Bone marrow (tissue), 2 donors: ENCODE measurements at regions not wholly inside any gene's neighbourhood (a gene's known extent, or its start where the extent isn't known, plus 50 kb on each side); places are given as distances from the start of the nearest gene placed in this dataset.
"Not testable (repeated sequence)": the region's sequence is repeated elsewhere in the genome, so short reads cannot be mapped to it uniquely, and the experiment has no call there.

Experiments
- DNase-seq, 2 donors: peaks; one replicate each; lab custom pipeline; 2025; lab: John Stamatoyannopoulos, UW

DNA sequence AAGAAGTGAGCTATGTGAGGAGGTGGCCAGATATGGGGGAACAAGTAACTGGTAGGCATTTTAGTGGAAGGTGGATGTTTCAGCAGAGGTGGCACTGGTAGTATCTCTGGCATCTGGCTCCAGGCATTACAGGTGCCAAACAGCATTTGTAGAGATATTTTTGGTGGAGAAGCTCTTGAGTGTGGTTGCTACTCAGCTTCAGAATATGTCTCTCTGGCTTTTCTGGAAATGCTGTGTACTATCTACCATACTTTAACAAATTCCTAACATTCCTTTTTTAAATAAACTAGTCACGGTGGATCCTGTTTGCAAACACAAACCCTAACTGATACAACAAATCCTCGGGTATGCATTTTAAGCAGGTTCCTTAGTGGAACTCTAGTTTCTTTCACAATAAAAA is 128.0 kb downstream of the BARX2 start:
- DNase-seq, result no peak

DNA sequence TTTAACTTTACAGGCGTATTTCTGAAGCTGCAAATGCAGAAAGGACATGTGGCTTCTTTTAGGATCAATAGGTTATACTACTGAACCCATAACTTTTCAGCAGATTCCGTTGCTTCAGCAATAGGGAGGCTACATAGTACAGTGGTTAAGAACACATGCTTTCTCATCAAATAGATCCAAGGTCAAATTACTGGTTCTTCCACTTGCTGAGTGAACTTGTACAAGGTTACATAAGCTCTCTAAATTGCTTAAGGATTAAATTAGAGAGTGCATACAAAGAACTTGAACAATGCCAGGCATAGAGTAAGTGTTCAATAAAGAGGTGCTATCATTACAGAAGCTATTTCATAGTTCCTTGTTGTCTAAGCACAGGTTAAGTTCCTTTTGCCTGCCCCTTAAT is 129.6 kb downstream of the BARX2 start:
- DNase-seq, result no peak

GRCh38 chr11:129508163-129508562 is 132.5 kb downstream of the BARX2 start:
- no peak for DNase-seq

DNA sequence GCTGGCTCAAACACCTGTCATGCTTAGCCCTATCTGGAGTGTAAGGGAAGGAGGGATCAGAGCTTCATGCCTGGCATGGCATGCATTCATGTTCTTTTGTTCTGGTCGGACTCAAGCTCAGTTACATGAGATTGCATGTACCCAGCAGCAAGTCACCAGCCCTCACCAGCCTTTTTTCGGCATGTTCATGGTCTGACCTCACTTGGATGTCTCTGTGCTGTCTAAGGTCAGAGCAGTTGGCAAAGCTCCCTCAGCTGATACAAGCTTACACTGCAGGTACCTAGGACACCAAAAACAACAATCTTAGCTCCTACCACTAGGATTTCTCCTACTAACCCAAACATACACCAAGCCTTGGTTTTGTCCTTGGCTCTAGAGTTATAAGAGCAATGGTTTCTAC is 152.6 kb downstream of the BARX2 start:
- no peak for DNase-seq

DNA sequence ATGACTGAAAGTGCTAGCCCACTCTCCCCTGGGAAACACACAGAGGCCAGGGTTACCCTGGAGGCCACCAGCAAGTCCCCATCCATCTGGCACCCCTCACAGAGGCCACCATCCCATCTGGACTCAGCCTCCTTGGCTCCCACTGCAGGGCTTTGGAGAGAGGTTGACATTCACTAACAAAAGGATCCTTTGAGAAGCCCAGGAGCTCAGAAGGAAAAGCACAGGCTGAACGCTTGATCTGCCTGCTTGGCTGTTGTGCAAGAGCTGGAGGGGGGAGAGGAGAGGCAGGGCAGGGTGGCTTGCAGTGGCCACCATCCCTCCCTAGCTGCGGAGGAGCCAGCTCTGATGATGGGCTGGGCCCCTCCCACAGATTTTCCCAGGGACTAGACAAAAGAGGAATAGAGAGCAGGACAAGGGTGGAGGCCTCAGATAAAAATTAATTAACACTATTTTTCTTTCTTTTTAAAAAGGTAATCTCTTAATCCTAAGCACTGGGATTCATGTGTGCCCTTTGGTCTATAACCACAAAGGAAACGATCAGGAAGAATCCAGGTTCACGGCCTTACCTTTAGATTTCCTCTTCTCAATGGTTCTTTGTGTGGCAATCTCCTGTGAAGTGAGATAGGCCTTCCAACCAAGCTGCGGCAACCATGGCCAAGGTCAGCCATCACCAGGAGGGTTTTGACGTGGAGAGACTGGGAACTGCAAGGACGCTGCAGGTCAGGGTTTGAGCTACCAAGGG is 154.7 kb downstream of the BARX2 start:
- DNase-seq, result no peak

DNA sequence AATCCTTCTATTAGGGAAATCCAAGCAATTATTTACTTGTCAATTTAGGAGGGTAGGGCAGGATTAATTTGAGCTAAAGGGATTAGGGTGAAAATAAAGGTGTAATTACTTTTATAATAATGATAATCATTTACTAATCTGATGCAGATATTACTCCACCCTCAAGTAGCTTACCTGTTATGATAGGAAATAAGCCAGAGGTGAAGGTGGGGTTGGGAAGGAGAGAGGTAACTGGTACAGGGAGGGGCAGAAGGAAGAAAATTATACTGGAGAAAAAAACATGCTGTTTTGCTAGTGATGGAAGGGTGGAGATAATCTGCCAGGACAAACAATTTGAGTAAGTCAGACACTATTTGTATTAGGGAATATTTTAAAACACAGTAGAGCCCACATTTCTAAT is 157.7 kb downstream of the BARX2 start:
- DNase-seq, result no peak

GRCh38 chr11:129536338-129536737 is 160.7 kb downstream of the BARX2 start:
- no peak for DNase-seq

DNA sequence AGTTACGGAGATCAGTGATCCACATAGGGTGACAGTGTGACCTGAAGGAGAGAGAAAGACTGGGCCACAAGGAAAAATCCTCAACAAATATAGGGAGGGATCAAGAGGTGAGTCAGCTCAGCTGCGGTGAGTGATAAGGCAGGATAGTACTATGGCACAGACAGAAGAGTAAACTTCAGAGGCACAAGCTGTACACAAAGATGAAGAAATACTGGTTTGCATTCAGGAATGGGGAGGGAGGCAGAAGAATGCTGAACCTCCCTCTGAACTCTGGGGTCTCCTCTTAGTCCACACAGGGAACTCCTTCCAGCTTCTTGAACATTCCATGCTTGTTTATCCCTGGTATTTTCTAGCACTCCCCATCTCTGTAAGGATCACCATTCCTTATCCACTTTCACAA is 162.7 kb downstream of the BARX2 start:
- DNase-seq, result no peak

DNA sequence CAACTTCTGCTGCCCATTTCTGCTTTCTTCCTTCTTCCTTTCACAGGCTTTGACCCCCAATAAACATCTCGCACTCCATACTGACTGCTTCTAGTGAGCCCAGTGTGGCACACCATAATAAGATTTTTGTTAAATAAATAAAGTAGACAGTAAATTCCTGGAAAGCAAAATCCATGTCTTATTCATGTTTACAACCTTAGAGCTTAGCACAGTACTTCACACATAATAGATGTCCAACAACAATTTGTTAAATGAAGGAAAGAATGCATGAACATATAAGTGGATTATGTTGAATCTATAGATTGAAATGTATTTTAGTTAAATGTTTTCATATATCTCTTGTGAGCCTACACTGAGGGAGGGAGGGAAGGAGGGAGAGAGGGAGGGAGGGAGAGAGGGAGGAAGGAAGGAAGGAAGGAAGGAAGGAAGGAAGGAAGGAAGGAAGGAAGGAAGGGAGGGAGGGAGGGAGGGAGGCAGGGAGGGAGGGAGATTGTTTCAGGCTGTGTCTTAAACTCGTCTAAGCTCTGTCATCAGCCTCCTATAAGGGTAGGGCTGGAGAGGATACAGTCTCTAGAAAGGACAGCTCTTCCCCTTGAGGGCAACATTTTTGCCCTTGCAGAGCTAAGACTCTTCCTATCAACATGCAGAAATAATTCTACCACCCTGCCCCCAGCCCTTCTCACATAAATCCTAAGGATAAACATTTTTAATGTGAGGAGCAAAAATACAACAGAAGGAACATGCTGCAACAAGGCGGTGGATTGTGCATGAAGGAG is 168.1 kb downstream of the BARX2 start:
- no peak for DNase-seq

DNA sequence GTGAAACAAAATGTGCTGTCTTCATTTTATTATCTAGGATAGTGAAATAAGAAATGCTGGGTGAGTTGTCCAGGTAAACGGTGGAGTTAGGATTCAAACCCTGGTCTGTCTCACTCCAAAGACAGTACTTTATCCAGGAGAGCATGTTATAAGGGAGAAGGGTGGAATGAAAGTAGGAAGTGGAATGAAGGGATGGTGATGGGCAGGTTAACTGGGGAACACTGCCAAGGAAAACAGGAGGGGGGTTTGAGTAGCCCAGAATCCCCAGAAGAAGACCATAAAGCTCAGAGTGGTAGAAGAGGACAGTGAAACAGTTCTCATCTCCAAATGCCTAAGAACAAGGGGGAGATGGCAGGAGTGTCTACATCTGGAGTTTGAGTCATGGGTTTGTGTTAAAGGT is 169.0 kb downstream of the BARX2 start:
- DNase-seq, result no peak

DNA sequence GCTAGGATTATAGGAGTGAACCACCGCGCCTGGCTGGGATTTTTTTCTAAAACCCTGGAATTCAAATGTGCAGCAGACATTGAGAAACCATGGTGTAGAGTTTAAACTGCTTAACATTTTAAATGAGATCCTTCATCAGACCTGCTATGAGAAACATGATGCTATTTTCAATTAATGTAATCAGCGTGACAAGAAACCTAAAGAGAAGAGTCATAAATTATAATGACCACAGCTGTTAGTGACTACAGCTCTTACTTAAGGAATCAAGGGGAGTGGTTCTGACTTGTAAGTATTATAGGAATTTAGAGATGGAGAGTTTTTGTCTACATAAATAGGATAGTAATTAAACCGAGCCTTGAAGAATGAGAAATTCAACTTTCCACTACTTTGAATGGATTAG is 170.6 kb downstream of the BARX2 start:
- DNase-seq, result no peak

GRCh38 chr11:129557421-129557820 is 181.8 kb downstream of the BARX2 start:
- DNase-seq, result no peak

GRCh38 chr11:129569007-129569406 is 193.4 kb downstream of the BARX2 start:
- no peak for DNase-seq

DNA sequence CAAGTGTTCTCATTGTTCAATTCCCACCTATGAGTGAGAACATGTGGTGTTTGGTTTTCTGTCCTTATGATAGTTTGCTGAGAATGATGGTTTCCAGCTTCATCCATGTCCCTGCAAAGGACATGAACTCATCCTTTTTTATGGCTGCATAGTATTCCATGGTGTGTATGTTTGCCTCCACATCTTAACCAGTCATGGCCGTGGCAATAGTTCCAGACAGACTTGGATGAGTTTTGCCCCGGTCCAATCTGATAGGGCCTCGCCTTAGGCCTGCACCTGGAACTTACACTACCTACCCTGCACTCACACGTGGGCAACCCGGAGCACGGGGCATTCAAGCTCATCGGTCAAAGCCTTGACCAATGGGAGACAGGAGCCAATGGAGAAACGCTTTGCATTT is 197.0 kb downstream of the BARX2 start:
- DNase-seq, result not testable (repeated sequence)

- no peak for DNase-seq
Observed at GRCh38 chr11:129573161-129573560, 197.5 kb downstream of the BARX2 start.

DNA sequence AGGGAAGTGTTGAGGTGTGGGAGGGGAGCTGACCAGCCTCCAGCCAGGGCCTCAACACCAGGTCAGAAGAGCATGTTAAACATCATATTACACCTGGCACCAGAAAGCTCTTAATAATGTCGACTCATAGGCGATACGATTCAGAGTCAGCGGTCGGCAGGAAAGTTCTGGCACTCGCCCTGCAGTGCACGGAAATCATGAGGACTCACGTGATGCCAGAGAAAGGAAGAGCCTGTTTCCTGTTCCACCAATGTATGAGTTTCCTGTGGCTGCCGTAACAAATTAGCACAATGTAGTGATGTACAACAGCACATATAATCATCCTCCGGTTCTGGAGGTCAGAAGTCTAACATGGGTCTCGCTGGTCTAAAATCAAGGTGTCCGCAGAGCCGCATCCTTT is 198.8 kb downstream of the BARX2 start:
- no peak for DNase-seq

DNA sequence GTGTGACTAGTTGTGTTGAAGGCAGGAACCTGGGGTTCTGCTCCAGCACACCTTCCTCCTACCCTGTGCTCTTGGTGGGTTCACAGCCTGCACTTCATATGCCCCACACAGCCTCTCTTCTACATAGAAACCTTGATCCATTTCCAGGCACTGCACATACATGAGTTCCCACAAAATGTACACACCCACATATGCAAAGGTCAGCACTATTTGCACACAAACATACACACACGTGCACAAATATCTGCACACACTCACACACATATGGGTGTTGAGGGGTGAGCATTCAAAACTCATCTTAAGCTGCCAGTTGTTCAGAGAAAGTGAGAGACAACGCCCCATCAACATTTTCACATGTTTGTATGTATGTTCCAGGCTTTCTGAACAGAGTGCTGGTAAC is 201.0 kb downstream of the BARX2 start:
- DNase-seq, result no peak

GRCh38 chr11:129578006-129578405 is 202.4 kb downstream of the BARX2 start:
- DNase-seq, result no peak

- DNase-seq, result no peak
Observed at GRCh38 chr11:129580278-129580677, 204.6 kb downstream of the BARX2 start.

DNA sequence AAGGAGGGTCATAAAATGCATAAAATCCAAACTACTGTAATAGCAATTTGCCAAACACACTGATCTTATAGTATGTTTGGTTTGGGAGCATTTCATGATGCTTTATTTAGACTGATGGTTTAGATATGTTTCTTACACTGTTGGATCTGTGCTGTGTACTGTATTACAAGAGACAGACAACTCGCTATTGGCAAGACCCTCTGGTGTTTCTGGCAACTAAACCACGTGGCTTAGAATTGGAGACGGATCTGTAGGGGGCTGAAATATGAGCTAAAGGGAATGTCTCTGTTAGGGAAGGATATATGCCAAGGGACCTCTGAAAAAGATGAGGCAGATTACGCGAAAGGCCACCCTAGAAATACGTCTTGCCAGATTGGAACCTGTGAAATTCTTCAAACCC is 208.7 kb downstream of the BARX2 start:
- no peak for DNase-seq

- no peak for DNase-seq
Observed at GRCh38 chr11:129589190-129589860, 213.7 kb downstream of the BARX2 start.

DNA sequence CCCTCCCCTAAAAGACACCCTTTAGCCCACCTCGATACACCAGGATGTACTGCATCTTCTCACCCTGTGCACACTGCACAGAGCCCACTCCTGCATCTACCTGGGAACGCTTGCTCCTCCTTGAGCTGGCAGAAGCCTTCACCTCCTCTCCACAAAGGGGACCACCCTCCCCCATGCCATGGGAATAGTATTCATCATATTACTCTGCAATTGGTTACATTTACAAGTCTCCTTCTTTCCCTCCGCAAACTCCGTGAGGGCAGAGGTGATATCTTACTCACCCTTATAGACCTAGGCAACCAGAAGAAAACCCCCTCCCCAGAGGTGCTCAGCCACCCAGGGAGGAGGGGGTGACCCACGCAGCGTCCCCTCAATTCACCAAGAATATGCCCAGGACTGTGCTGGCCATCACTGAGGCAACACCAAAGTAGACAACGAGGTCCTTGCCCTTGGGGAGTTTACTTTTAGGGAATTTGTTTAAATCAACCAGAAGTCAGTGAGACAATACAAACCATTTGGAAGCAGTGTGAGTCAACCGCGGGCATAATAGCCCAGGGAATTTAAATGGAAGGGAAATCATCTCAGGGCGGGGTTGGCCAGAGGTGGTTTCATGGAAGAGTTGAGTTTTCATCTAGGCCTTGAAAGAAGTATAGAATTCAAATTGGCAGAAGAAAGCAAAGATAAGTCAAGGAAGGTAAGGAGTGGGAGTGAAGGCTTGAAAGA is 214.5 kb downstream of the BARX2 start:
- DNase-seq, result no peak
